Smooth muscle cell (in vitro differentiated cells): ENCODE measurements at regions not wholly inside any gene's neighbourhood (a gene's known extent, or its start where the extent isn't known, plus 50 kb on each side); places are given as distances from the start of the nearest gene placed in this dataset.

ENCODE experiments used
- DNase-seq: peaks from one replicate; lab custom pipeline; 2025; ENCODE audit not compliant: unreplicated experiment; lab: John Stamatoyannopoulos, UW
- H2AFZ ChIP-seq: fragments of 200-600 bp; sonication (generic); 2 replicates; pipeline ENCODE4 v1.6.0; 2016; ENCODE audit warnings: antibody characterized with exemption, low read depth, mild to moderate bottlenecking
- H3F3A ChIP-seq: fragments of 200-600 bp; sonication (generic); 2 replicates; pipeline ENCODE4 v1.6.0; 2017; ENCODE audit warnings: antibody characterized with exemption, low read depth
- H3K27ac ChIP-seq: fragments of 200-600 bp; sonication (generic); 2 replicates; pipeline ENCODE4 v1.5.1; 2016; ENCODE audit warnings: low read depth, mild to moderate bottlenecking
- H3K27me3 ChIP-seq: fragments of 200-600 bp; sonication (generic); 2 replicates; pipeline ENCODE4 v1.6.1; 2016; ENCODE audit warnings: low read depth, mild to moderate bottlenecking
- H3K36me3 ChIP-seq: fragments of 200-600 bp; sonication (generic); 2 replicates; pipeline ENCODE4 v1.5.1; 2016; ENCODE audit warnings: low read depth
- H3K4me1 ChIP-seq: fragments of 200-600 bp; sonication (generic); 2 replicates; pipeline ENCODE4 v1.5.1; 2016; ENCODE audit warnings: low read depth
- H3K4me2 ChIP-seq: fragments of 200-600 bp; sonication (generic); 2 replicates; pipeline ENCODE4 v1.6.0; 2016; ENCODE audit warnings: mild to moderate bottlenecking
- H3K4me3 ChIP-seq: fragments of 200-600 bp; sonication (generic); 2 replicates; pipeline ENCODE4 v1.5.1; 2016; ENCODE audit warnings: mild to moderate bottlenecking
- H3K79me2 ChIP-seq: fragments of 200-600 bp; sonication (generic); 2 replicates; pipeline ENCODE4 v1.6.0; 2016; ENCODE audit warnings: low read depth, mild to moderate bottlenecking
- H3K9ac ChIP-seq: fragments of 200-600 bp; sonication (generic); 2 replicates; pipeline ENCODE4 v1.6.0; 2016; ENCODE audit warnings: low read depth
- H3K9me3 ChIP-seq: fragments of 200-600 bp; sonication (generic); replicated peaks from 2 replicates; pipeline ENCODE4 v1.5.1; 2016; ENCODE audit warnings: low read depth
- H4K20me1 ChIP-seq: fragments of 200-600 bp; sonication (generic); 2 replicates; pipeline ENCODE4 v1.6.0; 2016; ENCODE audit warnings: low read depth
- WGBS: methylation state at CpG from one replicate; pipeline ENCODE4 v1.1.7; 2016; ENCODE audit warnings: low lambda C conversion rate; 5-methylcytosine and 5-hydroxymethylcytosine counted together
- TF ChIP-seq, protein P1 (sequence below): fragments of 200-600 bp; sonication (generic); IDR thresholded peaks from 2 replicates; pipeline ENCODE4 v1.5.1; 2017; ENCODE audit warnings: borderline replicate concordance, mild to moderate bottlenecking, antibody characterized with exemption; ENCODE audit not compliant: insufficient read depth, poor library complexity, severe bottlenecking

DNA sequence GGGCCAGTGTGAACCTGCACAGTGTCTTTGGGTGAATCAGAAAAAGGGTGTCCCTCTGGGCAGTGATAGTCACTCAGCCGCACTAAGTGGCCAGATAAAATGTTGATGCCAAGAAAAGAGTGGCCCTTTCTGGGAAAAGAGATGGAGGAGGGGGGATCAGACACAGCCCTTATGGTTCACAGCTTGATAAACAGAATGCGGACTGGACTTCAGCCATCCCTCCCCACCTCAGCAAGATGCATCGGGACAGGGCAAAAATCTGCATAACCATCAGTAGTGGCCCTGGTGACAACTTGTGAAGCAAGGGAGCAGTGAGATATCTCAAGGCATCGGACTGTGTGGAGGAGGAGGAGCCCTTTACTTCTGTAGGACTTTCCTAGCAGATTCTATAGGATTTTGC, 353.8 kb upstream of the PLXNA2 start:
- H3K4me1 ChIP-seq, result peaks cover 18% of the 10 kb centered on the region
- TF ChIP-seq, protein P1, sequence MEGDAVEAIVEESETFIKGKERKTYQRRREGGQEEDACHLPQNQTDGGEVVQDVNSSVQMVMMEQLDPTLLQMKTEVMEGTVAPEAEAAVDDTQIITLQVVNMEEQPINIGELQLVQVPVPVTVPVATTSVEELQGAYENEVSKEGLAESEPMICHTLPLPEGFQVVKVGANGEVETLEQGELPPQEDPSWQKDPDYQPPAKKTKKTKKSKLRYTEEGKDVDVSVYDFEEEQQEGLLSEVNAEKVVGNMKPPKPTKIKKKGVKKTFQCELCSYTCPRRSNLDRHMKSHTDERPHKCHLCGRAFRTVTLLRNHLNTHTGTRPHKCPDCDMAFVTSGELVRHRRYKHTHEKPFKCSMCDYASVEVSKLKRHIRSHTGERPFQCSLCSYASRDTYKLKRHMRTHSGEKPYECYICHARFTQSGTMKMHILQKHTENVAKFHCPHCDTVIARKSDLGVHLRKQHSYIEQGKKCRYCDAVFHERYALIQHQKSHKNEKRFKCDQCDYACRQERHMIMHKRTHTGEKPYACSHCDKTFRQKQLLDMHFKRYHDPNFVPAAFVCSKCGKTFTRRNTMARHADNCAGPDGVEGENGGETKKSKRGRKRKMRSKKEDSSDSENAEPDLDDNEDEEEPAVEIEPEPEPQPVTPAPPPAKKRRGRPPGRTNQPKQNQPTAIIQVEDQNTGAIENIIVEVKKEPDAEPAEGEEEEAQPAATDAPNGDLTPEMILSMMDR, result no peak
- no peaks in the 10 kb centered on the region for H3K27me3 ChIP-seq
- H4K20me1 ChIP-seq, result no peaks in the 10 kb centered on the region
- H3F3A ChIP-seq, result no peaks in the 10 kb centered on the region
- DNase-seq, result no peak
- 84% methylated on average over 4 of the region's 4 CpGs for WGBS
- H2AFZ ChIP-seq, result no peak overlapping the region
- no peaks in the 10 kb centered on the region for H3K36me3 ChIP-seq
- no peak overlapping the region for H3K9ac ChIP-seq
- H3K4me3 ChIP-seq, result no peak overlapping the region
- no peaks in the 10 kb centered on the region for H3K9me3 ChIP-seq
- no peak overlapping the region for H3K4me2 ChIP-seq
- H3K79me2 ChIP-seq, result no peaks in the 10 kb centered on the region
- H3K27ac ChIP-seq, result no peak overlapping the region

DNA sequence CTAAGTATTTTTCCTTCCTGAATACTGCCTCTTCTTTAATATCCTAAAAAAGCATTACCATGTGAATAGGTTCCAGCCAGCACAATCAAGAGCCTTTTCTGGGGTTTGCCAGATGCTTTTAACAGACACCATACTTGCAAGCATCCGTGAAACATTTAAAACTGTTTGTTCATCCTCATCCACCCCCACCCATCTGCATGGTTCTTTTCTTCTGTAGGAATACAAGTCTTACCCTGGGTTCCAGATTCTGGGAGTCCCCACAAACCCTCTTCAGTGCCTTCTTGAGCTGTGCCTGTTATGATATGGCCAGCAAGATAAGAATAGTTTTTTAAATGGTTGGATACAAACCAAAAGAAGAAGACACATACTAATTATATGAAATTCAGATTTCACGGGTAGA, 354.9 kb upstream of the PLXNA2 start:
- Histone ChIP-seq H3F3A (no peaks in the 10 kb centered on the region), H3K9ac (no peak overlapping the region), H3K9me3 (no peaks in the 10 kb centered on the region), H3K27me3 (no peaks in the 10 kb centered on the region), H3K36me3 (no peaks in the 10 kb centered on the region), H3K79me2 (no peaks in the 10 kb centered on the region), H3K4me3 (no peak overlapping the region), H4K20me1 (no peaks in the 10 kb centered on the region), H3K4me1 (peaks cover 18% of the 10 kb centered on the region), H2AFZ (no peak overlapping the region), H3K27ac (no peak overlapping the region), H3K4me2 (no peak overlapping the region)
- DNase-seq, result no peak
- WGBS, result 84% methylated on average over 2 of the region's 2 CpGs
- TF ChIP-seq, protein P1, result no peak

DNA sequence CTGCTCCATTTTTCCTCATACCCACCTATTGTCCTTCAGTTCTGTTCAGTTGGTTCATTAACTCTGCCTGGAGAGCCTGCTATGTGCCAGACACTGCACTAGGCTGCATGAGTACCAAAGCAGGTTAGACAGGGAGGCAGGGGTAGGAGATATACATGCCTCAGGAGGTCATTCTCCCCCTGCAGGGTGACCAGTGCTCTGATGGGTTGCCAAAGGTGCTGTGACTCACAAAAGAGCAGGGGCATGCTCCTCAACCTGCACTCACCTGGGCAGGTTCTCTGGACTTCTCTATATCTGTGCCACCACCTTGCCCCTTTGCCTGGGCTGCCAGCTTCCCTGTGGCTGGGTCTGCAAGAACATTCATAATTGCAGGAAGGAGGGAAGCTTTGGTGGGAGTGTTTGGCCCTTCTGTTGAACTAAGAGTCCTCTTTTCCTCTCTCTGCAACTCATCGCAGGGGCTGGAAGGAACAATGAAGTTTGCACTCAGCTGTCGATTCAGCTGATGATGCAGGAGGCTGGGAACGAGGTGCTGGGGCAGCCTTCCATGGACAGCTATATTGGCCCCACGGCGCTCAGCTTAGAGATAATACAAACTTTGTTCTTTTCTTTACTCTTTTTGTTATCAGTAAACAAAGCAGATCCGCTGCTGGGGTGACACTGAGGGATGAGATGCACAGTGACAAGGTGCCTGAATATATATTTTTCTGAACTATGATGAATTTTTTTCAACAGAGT, 356.4 kb upstream of the PLXNA2 start:
- Histone ChIP-seq H3K79me2 (no peaks in the 10 kb centered on the region), H3K4me1 (peaks cover 18% of the 10 kb centered on the region), H3K36me3 (no peaks in the 10 kb centered on the region), H3K4me3 (no peak overlapping the region), H3K27me3 (no peaks in the 10 kb centered on the region), H3K27ac (no peak overlapping the region), H2AFZ (no peak overlapping the region), H3K4me2 (no peak overlapping the region), H3K9me3 (no peaks in the 10 kb centered on the region), H3K9ac (no peak overlapping the region), H3F3A (no peaks in the 10 kb centered on the region), H4K20me1 (no peaks in the 10 kb centered on the region)
- TF ChIP-seq, protein P1, result no peak
- WGBS, result 39% methylated on average over 6 of the region's 6 CpGs
- DNase-seq, result no peak

DNA sequence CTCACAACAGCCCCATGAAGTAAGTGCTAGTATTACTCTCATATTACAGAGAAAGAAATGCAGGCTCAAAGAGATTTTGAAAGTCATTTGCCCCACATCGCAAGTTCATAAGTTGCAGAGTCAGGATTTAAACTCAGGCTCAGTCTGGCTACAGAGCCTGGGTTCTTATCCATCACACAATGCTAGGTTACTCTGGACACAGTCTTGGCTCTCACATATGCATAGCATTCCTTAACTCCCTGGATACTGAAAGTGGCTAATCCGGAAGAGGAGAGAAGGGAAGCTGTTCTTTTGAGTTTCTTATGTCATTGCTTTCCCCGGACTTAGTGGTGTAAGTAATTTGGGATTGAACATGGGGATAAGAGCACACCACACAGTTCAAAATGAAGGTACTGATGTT, 357.4 kb upstream of the PLXNA2 start:
- Histone ChIP-seq H2AFZ (no peak overlapping the region), H3K4me1 (peaks cover 18% of the 10 kb centered on the region), H3K79me2 (no peaks in the 10 kb centered on the region), H3K9me3 (no peaks in the 10 kb centered on the region), H3K9ac (no peak overlapping the region), H3K4me3 (no peak overlapping the region), H4K20me1 (no peaks in the 10 kb centered on the region), H3K27me3 (no peaks in the 10 kb centered on the region), H3K36me3 (no peaks in the 10 kb centered on the region), H3F3A (no peaks in the 10 kb centered on the region), H3K27ac (no peak overlapping the region), H3K4me2 (no peak overlapping the region)
- TF ChIP-seq, protein P1, result no peak
- WGBS, result 66% methylated on average over 3 of the region's 3 CpGs
- DNase-seq, result no peak
